ENCODE measurements at regions not wholly inside any gene's neighbourhood (a gene's known extent, or its start where the extent isn't known, plus 50 kb on each side); places are given as distances from the start of the nearest gene placed in this dataset.
"Not testable (repeated sequence)": the region's sequence is repeated elsewhere in the genome, so short reads cannot be mapped to it uniquely, and the experiment has no call there.

- 70 to 79% methylated on average over 2 of the region's 2 CpGs for WGBS, 2 donors (ENCODE audit: low coverage in 1 of 2)
- intact Hi-C loops (cut with DNase I; ENCODE audit: low total_unique reads) (no loop called here), in situ Hi-C loops (cut with MboI; ENCODE audit: low pct_ligation_motif_present in 1 of 4, low pct_unique_long_range_greater_than_20kb in 1 of 4, low sequenced_read_pairs in 3 of 4) (no loop called here)
Measured at GRCh38 chr1:166305371-166305770, 138.6 kb upstream of the FAM78B start.

GRCh38 chr1:166307261-166308188 is 140.7 kb upstream of the FAM78B start:
- no peak for DNase-seq
- H3K27me3 ChIP-seq, result no peaks in the 10 kb centered on the region
- no peak overlapping the region for H3K4me3 ChIP-seq
- in situ Hi-C loops (cut with MboI; ENCODE audit: low pct_ligation_motif_present in 1 of 4, low pct_unique_long_range_greater_than_20kb in 1 of 4, low sequenced_read_pairs in 3 of 4), result no loop called here
- no peaks in the 10 kb centered on the region for H3K4me1 ChIP-seq
- no peak for TF ChIP-seq POLR2AphosphoS5 (IDR thresholded peaks at IDR 0.05)
- TF ChIP-seq, protein P1, sequence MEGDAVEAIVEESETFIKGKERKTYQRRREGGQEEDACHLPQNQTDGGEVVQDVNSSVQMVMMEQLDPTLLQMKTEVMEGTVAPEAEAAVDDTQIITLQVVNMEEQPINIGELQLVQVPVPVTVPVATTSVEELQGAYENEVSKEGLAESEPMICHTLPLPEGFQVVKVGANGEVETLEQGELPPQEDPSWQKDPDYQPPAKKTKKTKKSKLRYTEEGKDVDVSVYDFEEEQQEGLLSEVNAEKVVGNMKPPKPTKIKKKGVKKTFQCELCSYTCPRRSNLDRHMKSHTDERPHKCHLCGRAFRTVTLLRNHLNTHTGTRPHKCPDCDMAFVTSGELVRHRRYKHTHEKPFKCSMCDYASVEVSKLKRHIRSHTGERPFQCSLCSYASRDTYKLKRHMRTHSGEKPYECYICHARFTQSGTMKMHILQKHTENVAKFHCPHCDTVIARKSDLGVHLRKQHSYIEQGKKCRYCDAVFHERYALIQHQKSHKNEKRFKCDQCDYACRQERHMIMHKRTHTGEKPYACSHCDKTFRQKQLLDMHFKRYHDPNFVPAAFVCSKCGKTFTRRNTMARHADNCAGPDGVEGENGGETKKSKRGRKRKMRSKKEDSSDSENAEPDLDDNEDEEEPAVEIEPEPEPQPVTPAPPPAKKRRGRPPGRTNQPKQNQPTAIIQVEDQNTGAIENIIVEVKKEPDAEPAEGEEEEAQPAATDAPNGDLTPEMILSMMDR (IDR thresholded peaks at IDR 0.05), result no peak
- TF ChIP-seq EP300 (IDR thresholded peaks at IDR 0.05; ENCODE audit: low read depth), result no peak
- TF ChIP-seq POLR2A (IDR thresholded peaks at IDR 0.05), result no peak
- intact Hi-C loops (cut with DNase I; ENCODE audit: low total_unique reads), result no loop called here
- H3K36me3 ChIP-seq, result no peaks in the 10 kb centered on the region
- no peak overlapping the region for H3K27ac ChIP-seq
- WGBS, 2 donors (ENCODE audit: low coverage in 1 of 2), result 64 to 68% methylated on average over 8 to 9 of the region's 9 CpGs
- no peaks in the 10 kb centered on the region for H3K9me3 ChIP-seq

More at GRCh38 chr1:166305371-166305770, 138.6 kb upstream of the FAM78B start:
- DNase-seq, result no peak
- H3K27ac ChIP-seq, result no peak overlapping the region
- H3K36me3 ChIP-seq, result no peaks in the 10 kb centered on the region
- no peak overlapping the region for H3K4me3 ChIP-seq
- no peaks in the 10 kb centered on the region for H3K9me3 ChIP-seq
- TF ChIP-seq POLR2A (IDR thresholded peaks at IDR 0.05) (no peak), EP300 (IDR thresholded peaks at IDR 0.05; ENCODE audit: low read depth) (no peak), POLR2AphosphoS5 (IDR thresholded peaks at IDR 0.05) (no peak)
- TF ChIP-seq, protein P1 (IDR thresholded peaks at IDR 0.05), result no peak
- H3K4me1 ChIP-seq, result no peaks in the 10 kb centered on the region
- H3K27me3 ChIP-seq, result no peaks in the 10 kb centered on the region

- H3K9me3 ChIP-seq; DNase-seq; H3K27ac ChIP-seq; intact Hi-C loops (cut with DNase I; ENCODE audit: low total_unique reads); in situ Hi-C loops (cut with MboI; ENCODE audit: low pct_ligation_motif_present in 1 of 4, low pct_unique_long_range_greater_than_20kb in 1 of 4, low sequenced_read_pairs in 3 of 4); H3K27me3 ChIP-seq; H3K36me3 ChIP-seq; H3K4me3 ChIP-seq; H3K4me1 ChIP-seq: not testable (repeated sequence)
- WGBS, 2 donors (ENCODE audit: low coverage in 1 of 2), result 60 to 71% methylated on average over 1 to 5 of the region's 5 CpGs
Measured at GRCh38 chr1:166316306-166316705, 149.5 kb upstream of the FAM78B start.

DNA sequence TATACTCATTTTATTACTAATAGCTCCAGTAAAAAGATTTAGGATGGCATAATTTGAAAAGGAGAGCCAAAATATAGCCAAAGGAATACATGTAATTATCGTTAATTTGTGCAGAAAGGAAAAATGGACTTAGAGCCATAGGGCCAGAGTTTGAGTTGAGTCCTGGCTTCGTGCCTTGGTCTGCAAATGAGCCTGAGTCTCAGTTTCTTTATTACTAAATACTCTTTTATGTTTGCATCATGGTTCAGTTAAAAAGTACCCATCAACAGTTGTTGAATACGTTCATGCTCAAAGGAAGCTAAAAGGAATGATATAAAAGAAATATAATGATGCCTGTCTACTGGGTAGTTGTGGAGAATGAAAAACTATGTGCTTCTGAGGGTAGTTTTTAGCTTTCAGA is 155.7 kb upstream of the FAM78B start:
- intact Hi-C loops (cut with DNase I; ENCODE audit: low total_unique reads) (no loop called here), in situ Hi-C loops (cut with MboI; ENCODE audit: low pct_ligation_motif_present in 1 of 4, low pct_unique_long_range_greater_than_20kb in 1 of 4, low sequenced_read_pairs in 3 of 4) (no loop called here)
- no peak overlapping the region for H3K4me3 ChIP-seq
- WGBS, 2 donors (ENCODE audit: low coverage in 1 of 2), result 53 to 54% methylated on average over 3 of the region's 3 CpGs
- H3K27me3 ChIP-seq, result no peaks in the 10 kb centered on the region
- TF ChIP-seq EP300 (IDR thresholded peaks at IDR 0.05; ENCODE audit: low read depth) (no peak), POLR2A (IDR thresholded peaks at IDR 0.05) (no peak), POLR2AphosphoS5 (IDR thresholded peaks at IDR 0.05) (no peak)
- TF ChIP-seq, protein P1 (IDR thresholded peaks at IDR 0.05), result no peak
- no peaks in the 10 kb centered on the region for H3K36me3 ChIP-seq
- no peaks in the 10 kb centered on the region for H3K4me1 ChIP-seq
- H3K27ac ChIP-seq, result no peak overlapping the region
- no peak for DNase-seq
- no peaks in the 10 kb centered on the region for H3K9me3 ChIP-seq

All from transverse colon (tissue), 4 donors.